Activated CD8-positive, alpha-beta memory T cell treated with anti-CD3 and anti-CD28 coated beads, Interleukin-2, amount 50 U/mL, for 4 hours (primary cell): ENCODE measurements at regions not wholly inside any gene's neighbourhood (a gene's known extent, or its start where the extent isn't known, plus 50 kb on each side); places are given as distances from the start of the nearest gene placed in this dataset.

Experiments
- DNase-seq: peaks from one replicate; pipeline ENCODE4 v3.0.0-alpha.2; 2020

DNA sequence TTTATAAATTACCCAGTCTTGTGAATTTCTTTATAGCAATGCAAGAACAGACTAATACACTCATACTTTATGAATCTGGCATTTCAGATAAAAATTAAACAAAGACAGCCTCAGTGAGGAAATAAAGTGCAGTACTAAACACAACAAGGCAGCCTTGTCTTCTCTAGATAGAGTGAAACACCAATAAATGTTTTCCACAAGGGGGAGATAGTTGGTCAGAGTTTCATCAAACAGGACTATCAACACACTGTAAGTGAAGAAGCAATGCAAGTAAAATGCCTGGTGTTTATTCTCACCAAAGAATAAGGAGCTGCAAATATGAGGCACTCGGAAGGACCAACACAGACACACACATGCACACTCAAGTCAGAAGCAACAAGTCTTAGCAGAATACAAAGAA, 62.8 kb downstream of the FAM9B start:
- no peak for DNase-seq

DNA sequence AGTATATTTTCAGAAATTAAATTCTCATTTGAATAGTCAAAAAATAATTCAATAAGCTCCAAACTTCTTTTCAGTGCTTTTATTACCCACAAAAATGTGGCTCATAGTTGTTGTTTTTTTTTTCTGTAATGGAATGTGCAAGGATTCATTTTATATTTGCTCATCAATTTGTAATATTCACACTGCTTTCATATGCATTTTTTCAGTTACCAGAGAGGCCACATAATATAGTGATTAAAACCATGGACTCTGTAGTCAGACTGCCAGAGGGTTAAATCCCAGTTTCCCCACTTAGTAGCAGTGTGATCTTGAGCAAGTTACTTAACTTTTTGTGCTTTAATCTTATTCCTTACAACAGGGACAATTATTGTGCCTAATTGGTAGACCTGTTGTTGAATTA, 64.5 kb downstream of the FAM9B start:
- DNase-seq: no peak

DNA sequence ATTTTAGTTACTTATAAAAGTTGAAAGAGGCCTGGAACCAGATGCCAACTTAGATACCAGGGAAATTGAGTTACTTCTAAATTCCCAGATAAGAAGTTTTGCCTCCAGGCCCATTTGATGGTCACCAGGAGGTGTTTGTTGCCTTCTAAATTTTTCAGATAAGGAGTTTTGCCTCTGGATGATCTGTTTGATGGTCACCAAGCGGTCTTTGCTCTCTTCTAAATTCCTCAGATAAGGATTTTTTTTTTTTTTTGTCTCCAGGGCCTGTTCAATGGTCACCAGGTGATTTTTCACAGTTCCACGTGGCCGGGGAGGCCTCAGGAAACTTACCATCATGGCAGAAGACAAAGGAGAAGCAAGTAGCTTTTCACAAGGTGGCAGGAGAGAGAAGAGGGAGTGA, 66.5 kb downstream of the FAM9B start:
- DNase-seq: no peak

DNA sequence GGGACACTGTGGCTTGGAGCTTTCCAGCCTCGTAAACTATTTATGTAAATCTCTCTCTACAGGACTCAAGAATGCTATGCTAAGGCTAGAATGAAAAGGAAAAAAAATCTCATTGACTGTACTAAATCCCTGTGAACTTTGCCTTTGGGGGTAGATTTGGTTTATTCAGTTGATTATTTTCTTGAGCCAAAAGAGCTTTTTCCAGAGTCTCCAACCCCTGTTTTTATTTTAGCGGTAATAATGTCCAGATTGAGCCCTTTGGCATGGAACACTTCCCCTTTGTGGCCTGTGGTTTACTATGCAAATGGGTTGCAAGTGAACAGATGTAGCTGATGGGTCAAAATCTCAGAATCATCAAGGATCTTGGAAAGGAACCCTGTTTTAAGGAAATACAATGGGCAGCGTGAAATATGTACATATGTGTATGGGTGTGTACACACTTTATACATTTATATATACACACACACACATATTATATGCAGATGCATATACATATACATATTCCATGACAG, 72.9 kb downstream of the FAM9B start:
- no peak for DNase-seq

DNA sequence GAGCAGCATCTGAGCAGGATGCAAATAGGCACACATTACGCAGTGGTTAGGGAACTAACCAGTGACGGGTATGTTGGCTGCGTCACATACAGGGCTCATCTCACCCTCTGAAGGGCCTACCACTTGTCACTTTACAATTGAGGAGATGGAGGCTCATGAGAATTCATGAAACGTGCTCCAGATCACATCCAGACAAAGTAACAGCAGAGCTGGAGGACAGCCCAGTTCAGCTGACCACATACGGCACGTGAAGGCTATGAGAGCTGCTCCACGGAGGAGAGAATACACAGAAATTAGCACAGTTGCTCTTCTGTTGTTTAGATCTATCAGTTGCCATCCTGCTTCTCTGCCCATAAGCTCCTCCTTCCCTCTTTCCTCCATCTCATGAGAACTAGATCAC, 78.4 kb downstream of the FAM9B start:
- no peak for DNase-seq

DNA sequence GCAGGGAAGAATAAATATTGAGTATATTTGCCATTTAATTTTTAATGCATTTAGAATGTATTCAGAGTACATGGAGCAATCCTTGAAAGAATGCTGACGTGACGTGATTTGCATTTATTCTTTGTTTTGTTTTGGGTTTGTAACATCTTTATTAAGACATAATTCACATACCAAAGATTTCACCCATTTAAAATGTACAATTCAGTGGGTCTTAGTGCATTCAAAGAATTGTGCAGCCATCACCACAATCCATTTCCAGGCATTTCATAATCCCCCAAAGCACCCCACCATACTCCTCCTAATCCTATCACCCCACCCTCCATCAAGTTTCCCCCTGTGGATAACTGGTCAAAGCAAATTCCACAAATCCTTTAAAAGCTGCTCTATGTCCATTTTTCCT, 87.4 kb downstream of the FAM9B start:
- DNase-seq: no peak

DNA sequence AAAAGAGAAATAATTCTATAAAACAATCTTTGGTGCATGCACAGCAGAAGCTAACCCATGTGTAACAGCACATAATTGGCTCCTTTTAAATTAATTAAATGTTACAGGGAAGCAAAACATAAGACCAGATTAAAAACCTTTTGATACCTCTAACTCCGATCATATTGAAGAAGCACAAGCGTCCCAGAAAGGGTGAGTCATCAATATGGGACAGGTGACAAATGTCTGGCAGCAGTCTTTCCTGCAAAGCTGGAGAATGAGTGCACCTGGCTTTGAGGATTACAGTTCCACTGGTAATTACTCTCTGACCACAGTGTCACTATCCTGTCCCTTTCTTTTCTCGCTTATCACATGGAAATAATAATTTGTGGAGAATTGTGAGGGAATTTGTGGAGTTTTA, 94.6 kb downstream of the FAM9B start:
- no peak for DNase-seq

DNA sequence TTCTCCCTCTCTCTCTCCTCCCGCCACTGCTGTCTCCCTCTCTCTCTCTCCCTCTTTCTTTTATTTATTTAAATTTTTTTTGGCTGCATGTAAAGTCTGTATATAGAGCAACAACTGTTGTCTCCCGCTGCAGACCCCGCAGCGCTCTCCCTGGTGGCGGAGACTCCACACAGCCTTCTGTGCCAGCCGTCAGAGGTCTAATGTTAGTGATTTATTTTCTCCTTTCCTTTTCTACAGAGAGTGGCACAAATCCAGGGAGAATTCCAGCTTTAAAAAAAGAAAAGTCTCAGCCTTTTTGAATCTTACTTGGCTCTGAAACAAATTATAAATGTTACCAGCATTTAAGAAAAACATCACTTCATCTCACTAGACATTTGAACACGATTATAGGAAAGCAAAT, 106.2 kb downstream of the FAM9B start:
- no peak for DNase-seq

DNA sequence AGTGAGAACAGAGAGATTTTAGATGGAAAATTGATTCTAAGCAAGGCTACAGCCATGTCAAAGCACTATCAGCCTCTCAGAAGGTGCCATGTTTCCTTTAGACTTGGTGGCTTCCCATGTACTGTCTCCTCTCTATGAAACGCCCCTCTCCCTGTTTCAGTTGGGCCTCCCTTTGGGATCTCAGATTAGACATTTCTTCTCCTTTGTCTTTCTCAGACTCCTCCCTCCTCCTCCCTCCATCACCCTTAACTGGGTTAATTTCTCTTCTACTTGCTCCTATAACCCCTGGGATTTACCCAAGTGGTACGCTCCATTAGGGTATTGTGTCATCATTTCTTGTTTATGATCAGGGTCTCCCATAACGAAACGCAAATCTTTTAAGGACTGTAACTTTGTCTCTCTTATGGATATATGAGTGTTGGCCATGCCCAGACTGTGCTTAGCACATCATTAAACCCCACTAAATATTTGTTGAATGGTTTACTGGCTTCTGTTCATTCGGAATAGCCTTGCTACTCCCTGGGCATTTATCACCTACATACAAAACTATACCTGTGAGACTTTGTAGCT, 106.8 kb downstream of the FAM9B start:
- DNase-seq: no peak

DNA sequence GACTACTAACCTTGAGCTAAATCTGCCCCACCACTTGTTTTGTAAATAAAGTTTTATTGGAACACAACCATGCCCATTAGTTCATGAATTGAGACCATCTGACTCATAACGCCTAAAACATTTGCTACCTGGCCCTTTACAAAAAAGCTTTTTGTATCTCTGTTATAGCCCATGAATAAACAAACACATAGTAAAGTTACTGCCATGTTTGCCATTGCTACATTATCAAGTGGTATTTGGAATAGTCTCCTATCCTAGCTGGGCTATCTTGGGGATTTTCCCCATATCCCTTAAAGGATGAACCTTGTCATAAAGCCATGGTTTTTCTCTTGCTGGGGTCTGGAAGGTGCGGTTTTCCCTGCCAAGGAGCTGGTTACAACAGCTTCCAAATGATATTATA, 112.3 kb downstream of the FAM9B start:
- no peak for DNase-seq

DNA sequence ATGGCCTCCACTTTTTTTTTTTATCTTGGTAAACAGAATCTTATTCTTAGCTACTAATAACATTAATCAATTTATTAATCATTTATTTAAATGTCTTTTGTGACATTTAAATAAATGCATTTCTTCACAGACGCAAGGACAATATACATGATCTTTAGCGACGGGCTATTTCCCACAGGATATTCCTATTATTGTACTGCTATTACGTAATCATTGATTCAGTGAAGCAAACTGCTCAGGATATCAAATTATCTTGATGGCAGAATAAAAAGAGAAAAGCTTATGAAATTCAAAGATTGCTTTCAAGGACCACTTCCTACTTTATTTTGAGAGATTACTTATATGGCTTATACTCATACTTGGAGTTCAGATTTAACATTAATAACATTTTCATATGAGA, 114.1 kb downstream of the FAM9B start:
- no peak for DNase-seq

DNA sequence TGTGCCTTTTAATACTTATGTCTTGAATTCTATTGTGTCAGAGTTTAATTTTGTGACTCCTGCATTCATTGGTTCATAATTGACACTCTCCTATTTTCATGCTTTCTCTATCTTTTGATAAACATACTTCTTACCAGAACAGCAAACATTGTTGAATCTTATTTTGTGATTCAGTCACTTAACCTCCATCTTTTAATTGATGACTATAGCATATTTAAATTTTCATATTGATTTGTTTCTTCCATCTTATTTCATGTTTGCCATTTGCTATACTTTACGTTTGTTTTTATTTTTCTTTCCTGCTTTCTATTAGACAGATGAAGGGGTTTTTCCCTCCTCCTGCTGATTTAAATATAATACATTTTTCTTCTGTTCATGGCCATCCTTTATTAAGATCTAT, 115.5 kb upstream of the FAM9A start:
- DNase-seq: no peak

DNA sequence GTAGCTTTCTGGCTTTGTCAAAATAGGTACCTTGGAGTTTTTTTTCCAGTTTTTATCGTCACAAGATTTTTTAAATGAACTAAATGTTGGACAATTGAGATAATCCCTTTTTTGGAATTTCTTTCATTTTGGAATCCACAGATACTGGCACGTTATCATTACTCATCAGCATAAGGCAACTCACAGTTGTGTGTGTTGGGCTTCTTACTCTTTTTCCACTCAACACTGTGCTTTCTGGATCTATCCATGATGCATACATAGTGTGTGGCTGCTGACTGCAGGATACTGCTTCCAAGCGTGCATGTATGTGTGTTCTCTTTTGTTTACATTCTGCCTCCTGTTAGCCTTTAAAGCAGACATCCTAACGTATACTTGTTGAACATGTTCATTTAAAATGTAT, 113.5 kb upstream of the FAM9A start:
- no peak for DNase-seq

DNA sequence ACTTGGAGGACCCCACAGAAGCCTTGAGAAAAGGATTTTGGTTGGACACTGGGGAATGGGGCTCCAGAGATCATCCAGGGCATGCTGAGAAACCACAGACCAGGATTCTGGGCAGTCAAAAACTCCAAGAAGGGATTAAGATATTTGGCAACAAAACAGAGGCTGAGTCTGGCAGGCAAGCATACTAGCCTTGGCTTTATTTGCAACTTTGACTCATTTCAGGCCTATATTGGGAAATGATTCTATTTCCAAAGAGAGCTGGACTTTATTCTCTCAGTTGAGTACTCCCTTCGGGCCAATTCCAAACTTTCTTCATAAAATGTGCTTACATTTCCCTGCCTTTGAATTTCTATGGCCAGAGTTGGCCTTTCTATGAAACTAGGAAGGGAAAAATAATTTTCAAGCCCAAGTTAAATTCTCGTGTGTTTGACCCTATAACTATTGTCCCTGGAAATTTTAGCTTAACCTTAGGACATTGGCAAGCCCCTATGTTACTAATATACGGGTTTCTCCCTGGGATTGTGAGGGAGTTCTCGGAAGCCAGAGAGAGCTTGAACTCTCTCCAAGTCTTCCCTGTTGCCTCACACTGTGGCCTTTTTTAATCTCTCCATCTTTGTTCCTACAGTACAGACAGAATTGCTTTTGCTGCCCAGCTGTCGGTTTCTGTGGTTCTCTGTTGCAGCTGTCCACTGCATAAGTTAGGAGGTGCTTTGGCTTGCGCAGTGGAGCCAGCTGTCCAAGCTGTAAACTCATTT, 112.6 kb upstream of the FAM9A start:
- no peak for DNase-seq

DNA sequence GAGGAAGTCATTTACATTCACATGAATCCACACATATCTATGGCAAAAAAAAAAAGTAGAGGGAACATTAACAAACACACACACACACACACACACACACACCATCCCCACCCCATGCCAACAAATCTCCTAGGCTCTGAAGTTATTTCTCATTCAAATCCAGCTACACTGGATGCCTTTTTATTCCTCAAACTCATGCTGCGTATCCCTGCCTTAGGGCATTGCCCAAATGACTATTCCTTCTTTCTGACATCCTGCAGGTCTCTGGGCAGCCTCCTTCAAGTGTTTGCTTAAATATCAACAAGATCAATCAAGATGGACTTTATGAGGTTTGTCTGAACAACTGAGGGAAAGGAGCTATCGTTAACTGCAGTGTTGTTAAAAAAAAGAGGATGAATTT, 106.5 kb upstream of the FAM9A start:
- DNase-seq: no peak

DNA sequence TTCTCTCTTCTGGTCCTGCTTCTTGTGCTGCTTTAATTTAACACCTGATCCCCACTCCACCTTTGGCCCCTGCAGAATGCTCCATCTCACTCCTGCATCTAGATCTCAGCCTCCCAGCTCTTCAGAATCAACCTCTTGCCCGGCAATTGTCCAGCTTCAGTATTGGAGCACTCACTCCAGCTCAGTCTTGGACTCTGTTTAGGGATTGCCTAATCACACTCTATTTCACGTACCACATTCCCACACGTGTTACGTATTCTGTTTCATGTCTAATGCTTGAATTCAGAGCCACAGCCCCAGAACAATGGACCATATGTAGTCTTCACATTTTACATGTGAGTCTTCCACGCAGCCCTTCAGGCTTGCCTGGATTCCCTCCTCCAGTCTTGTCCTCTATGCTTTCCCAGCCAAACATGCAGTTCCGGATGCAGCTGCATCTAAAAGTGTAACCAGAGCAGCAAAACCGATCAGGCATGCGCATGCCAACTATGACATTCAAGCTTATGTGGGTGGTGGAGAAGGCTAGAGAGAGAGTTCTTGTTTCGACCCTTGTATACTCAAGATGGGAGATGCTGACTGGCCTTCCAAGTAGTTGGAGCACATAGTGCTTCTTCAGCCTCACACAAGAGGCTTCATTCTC, 105.2 kb upstream of the FAM9A start:
- DNase-seq: no peak

DNA sequence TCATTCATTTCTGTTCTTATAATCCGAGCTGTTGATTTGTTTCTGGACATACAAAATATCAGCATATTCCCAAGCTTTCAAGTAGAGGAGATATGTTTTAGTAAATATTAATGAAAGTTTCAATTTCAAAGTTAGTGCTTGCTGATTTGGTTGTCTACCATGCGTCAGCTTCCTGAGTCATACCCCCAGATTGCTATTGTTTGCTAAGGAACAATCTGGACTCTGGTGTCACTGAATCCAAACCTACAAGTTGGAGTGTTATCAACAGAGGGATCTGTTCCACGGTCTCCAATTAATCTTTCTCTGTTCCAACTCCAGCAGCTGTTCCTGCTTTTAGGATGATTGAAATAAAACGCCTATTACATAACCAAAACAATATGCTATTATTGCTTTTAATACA, 96.1 kb upstream of the FAM9A start:
- no peak for DNase-seq

DNA sequence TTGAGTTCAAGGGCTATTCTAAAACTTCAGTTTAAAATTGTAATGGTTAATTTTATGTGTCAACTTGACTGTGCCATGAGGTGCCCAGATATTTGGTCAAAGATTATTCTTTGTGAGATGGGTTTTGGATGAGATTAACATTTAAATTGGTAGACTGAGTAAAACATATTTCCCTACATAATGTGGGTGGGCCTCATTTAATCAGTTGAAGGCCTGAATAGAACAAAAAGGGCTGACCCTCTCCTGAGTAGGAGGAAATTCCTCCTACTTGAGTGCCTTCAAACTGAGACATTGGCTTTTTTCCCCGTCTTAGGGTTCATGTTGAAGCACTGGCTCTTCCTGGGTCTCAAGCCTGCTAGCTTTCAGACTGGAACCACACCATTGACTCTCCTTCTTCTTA, 89.6 kb upstream of the FAM9A start:
- DNase-seq: no peak

DNA sequence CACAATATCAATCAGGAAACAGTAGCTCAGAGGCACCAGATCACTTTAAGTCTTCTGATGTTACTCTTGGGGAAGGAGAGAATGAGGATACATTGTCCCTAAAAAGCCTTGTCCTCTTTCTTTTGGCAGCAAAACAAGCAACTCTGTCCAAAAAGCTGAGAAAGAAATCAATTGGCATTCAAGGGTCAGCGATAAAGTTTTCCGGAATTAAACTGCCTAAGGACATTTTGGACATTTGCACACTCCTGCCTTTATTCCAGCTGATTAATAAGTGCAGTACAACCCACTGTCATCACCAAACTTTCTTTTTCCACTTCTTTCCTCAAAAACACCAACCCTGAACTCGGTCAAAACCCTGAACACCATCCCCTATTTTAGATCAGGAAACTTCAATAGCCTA, 85.8 kb upstream of the FAM9A start:
- DNase-seq: no peak

DNA sequence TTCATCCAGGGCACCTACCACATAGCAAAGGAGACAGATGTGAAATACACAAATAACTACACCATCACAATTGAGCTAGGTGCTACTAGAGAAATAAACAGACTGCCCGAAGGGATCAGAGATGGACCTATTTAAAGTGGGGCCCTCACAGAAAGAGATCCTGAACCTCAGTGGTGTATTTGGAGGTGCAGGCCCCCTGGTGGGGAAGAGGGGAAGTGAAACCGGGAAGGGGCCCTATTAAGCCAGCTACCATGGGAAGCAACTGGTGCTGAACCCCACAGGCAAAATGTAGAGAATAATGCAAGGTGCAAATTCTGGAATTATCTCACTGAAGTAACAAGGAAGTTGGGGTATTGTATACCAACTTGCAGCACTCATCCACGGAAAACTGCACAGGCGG, 78.6 kb upstream of the FAM9A start:
- DNase-seq: peak; percentile 22

DNA sequence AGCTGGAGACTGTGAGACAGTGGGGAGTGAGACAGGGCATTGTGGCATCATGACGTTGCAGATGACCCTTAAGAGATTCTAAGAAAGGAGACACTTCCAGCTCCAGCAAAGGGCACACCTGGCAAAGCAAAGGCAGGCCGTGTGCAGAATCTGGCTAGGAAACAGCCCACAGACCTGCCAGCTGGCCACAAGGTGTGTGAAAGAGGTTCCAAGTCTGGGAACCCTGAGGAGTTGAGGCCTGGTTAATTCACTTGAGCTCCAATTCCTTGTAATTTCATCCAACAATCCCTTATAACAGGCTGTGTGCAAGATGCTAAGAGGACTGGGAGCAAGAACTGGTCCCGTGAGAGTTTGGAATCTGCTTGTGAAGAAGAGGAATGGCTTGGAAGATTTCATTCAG, 72.8 kb upstream of the FAM9A start:
- no peak for DNase-seq

DNA sequence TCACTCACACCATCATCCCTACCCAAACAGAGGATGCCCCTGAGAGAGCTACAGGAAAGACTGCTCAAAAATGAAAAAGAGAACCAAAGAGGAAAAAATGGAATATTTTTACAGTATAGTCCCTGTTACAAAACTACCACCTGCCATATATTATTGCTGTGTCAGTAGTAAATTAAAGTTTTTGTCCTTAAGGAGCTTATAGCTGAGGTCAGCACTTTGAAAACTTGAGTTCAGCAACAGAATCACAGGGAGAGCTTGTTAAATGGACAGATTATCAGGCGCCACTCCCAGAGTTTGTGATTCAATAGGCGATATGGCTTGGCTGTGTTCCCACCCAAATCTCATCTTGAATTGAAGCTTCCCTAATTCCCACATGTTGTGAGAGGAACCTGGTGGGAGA, 71.9 kb upstream of the FAM9A start:
- DNase-seq: no peak

DNA sequence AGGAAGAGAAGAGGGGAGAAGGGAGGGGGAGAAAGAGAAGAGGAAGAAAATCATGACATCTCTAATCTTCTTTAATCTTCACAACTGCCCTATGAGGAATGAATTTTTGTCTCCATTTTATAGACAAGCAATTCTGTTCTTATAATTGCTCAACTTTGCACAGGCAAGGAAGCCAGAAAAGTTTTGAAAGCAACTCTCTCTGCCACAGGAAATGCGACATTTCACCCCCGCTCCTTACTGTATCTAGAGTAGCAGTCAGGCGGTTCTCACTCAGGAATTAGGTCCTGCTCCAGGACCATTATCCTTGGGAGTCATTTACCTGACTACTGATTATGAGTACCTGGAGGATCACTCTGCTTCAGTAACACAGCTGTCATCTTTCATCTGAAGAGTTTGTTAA, 69.2 kb upstream of the FAM9A start:
- no peak for DNase-seq

DNA sequence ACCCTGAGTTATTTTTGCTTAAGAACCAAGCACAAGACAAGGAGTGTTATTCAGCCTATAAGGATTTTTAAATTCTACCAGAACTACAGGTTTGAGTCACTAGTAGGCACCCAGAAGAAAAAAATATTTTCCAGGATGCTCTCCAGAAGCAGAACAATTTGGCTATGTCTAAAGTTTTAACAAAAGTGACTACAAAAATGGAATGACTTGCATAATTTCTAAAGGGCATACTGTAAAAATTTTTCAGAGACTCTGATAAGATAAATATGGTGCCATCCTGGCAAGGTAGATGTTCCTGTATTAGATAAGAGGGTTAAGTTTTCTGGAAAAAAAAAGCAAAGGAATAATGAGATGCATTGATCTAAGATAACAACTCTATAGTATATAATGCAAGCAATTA, 68.6 kb upstream of the FAM9A start:
- DNase-seq: no peak

DNA sequence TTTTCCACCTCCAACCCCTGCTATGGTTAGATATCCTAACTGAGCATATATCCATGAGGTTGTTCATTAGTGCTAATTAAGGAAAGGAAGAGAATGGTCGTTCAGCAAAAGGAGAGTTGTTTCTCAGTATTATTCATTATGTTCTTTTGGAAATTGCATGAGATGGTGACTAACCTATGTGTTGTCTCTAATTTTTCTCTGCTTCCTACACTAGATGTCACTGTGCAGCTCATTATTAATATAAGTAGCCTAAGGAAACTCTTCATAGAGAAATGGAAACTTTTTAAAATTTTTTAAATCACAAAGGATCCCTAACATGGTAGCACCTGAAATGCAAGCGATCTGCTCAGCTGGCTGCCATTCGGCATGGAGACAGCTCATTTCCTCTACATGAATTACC, 67.7 kb upstream of the FAM9A start:
- no peak for DNase-seq
